ENCODE measurements at regions not wholly inside any gene's neighbourhood (a gene's known extent, or its start where the extent isn't known, plus 50 kb on each side); places are given as distances from the start of the nearest gene placed in this dataset.
A peak's percentile ranks its signal among the peaks of the same experiment; 100 is the strongest.

DNA sequence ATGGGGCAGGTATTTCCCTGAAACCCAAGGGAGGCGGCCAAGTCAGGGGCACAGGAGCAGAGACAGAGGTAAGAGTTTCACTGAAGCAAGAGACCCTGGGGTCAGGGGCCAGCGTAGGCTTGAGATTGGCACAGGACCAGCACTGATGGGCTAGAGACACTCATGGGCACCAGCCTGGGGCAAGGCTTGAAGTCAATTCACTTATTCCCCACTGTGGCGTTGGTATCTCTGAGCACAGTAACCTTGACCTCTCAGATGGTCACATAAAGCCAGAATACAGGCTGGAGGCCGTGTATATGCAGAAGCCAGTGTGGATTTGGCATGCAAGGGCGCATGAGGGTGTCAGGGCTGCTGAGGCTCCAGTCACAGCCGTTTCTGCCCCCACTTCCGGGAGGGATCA is 173.5 kb upstream of the GPR12 start:
- no peak overlapping the region for H3K27ac ChIP-seq (ENCODE audit: low read depth in 1 of 2, low read length in 2 of 2)
- no peaks in the 10 kb centered on the region for H3K9me3 ChIP-seq (ENCODE audit: control insufficient read depth, low read length)
- no peak for DNase-seq
- ATAC-seq (ENCODE audit: low FRiP score): no peak
- H3K36me3 ChIP-seq (ENCODE audit: control insufficient read depth in 1 of 2, insufficient read depth in 2 of 2, low read length in 1 of 2): no peaks in the 10 kb centered on the region
- H3K4me3 ChIP-seq (ENCODE audit: low read length in 2 of 2): no peak overlapping the region
- H3K4me1 ChIP-seq (ENCODE audit: control insufficient read depth in 1 of 2, insufficient read depth in 2 of 2, low read length in 2 of 2): no peaks in the 10 kb centered on the region
- no peaks in the 10 kb centered on the region for H3K27me3 ChIP-seq (ENCODE audit: control insufficient read depth in 1 of 2, insufficient read depth in 2 of 2, low read length in 1 of 2)
- intact Hi-C loops (cut with DNase I): loop anchor here in 1 of 2 donors (5.0 kb wide), 1 partner anchor 227 kb away; no protein-coding TSS in a partner anchor
- 79 to 83% methylated on average over 7 of the region's 7 CpGs for WGBS, 2 donors

DNA sequence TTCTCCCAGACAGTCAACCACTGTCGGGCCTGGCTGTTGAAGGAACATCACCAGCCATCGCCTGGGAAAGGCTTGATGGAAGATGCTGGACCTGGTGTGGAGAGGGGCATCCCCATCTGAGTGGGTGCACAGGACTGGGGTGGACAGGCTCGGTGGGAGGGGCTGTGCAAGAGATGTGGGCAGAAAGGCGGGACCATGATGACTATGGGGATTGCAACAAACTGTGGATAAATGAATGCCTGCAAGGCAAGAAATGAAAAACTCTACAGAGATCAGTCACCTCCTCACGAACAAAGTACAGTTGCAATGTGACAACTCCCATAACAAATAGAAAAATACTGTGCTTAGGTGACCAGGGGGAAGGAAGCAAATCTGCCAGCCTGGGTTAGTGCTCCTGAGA is 171.9 kb upstream of the GPR12 start:
- Histone ChIP-seq H3K9me3 (ENCODE audit: control insufficient read depth, low read length) (no peaks in the 10 kb centered on the region), H3K4me3 (ENCODE audit: low read length in 2 of 2) (no peak overlapping the region), H3K36me3 (ENCODE audit: control insufficient read depth in 1 of 2, insufficient read depth in 2 of 2, low read length in 1 of 2) (no peaks in the 10 kb centered on the region), H3K27me3 (ENCODE audit: control insufficient read depth in 1 of 2, insufficient read depth in 2 of 2, low read length in 1 of 2) (no peaks in the 10 kb centered on the region), H3K27ac (ENCODE audit: low read depth in 1 of 2, low read length in 2 of 2) (no peak overlapping the region), H3K4me1 (ENCODE audit: control insufficient read depth in 1 of 2, insufficient read depth in 2 of 2, low read length in 2 of 2) (no peaks in the 10 kb centered on the region)
- DNase-seq: no peak
- no peak for ATAC-seq (ENCODE audit: low FRiP score)
- intact Hi-C loops (cut with DNase I): loop anchor here in 1 of 2 donors (5.0 kb wide), 1 partner anchor 225 kb away; no protein-coding TSS in a partner anchor
- 74% methylated on average over 5 of the region's 5 CpGs for WGBS, 2 donors

DNA sequence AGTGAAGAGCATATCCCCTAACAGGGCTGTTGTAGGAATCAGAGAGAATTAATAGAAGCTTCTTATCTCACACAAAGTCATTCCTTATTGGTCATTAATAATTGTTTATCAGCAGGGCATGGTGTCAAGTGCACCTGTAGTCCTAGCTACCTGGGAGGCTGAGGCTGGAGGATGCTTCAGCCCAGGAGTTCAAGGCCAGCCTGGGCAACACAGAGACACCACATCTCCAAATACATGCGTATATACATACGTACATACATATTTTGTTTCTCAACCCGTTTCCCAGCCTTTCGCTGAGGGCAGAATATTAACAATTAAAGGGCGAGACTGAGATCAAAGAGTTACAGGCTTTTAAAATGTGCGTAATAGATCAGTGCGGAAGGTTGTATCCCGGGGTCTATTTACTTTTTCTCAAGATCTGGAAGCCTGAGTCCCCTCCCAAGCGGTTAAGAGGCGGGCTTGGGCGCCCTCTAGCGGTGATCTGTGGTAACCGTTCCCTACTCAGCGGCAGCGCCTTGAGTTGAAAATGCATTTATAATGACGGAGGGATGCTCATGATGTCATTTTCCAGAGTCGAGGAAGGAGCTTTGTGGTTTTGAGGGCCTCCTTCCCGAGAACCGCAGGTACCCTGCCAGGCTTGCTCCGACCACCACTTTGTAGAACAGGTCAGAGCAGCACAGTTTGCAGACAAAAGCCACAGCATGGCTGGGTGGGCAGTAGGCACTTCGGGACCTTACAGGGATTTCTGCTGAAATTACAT is 169.6 kb upstream of the GPR12 start:
- 9 to 10% methylated on average over 21 of the region's 21 CpGs for WGBS, 2 donors
- H3K36me3 ChIP-seq (ENCODE audit: control insufficient read depth in 1 of 2, insufficient read depth in 2 of 2, low read length in 1 of 2): no peaks in the 10 kb centered on the region
- ATAC-seq (ENCODE audit: low FRiP score) (peak; percentile 75), DNase-seq (peak; percentile 73 to 93)
- no peaks in the 10 kb centered on the region for H3K9me3 ChIP-seq (ENCODE audit: control insufficient read depth, low read length)
- H3K4me3 ChIP-seq (ENCODE audit: low read length in 2 of 2): no peak overlapping the region
- no peaks in the 10 kb centered on the region for H3K27me3 ChIP-seq (ENCODE audit: control insufficient read depth in 1 of 2, insufficient read depth in 2 of 2, low read length in 1 of 2)
- H3K4me1 ChIP-seq (ENCODE audit: control insufficient read depth in 1 of 2, insufficient read depth in 2 of 2, low read length in 2 of 2): no peaks in the 10 kb centered on the region
- intact Hi-C loops (cut with DNase I): loop anchor here in 1 of 2 donors (5.0 kb wide), 1 partner anchor 223 kb away; no protein-coding TSS in a partner anchor
- H3K27ac ChIP-seq (ENCODE audit: low read depth in 1 of 2, low read length in 2 of 2): no peak overlapping the region

- Histone ChIP-seq H3K36me3 (ENCODE audit: control insufficient read depth in 1 of 2, insufficient read depth in 2 of 2, low read length in 1 of 2) (no peaks in the 10 kb centered on the region), H3K9me3 (ENCODE audit: control insufficient read depth, low read length) (no peaks in the 10 kb centered on the region), H3K4me3 (ENCODE audit: low read length in 2 of 2) (no peak overlapping the region), H3K4me1 (ENCODE audit: control insufficient read depth in 1 of 2, insufficient read depth in 2 of 2, low read length in 2 of 2) (no peaks in the 10 kb centered on the region), H3K27ac (ENCODE audit: low read depth in 1 of 2, low read length in 2 of 2) (no peak overlapping the region), H3K27me3 (ENCODE audit: control insufficient read depth in 1 of 2, insufficient read depth in 2 of 2, low read length in 1 of 2) (no peaks in the 10 kb centered on the region)
- intact Hi-C loops (cut with DNase I): no loop called here
- WGBS, 2 donors: 80% methylated on average over 11 of the region's 11 CpGs
- ATAC-seq (ENCODE audit: low FRiP score): no peak
- DNase-seq: no peak
These were observed 166.9 kb upstream of the GPR12 start for GRCh38 chr13:26927511-26927910.

GRCh38 chr13:26926371-26926770 is 165.8 kb upstream of the GPR12 start:
- Histone ChIP-seq H3K9me3 (ENCODE audit: control insufficient read depth, low read length) (no peaks in the 10 kb centered on the region), H3K4me3 (ENCODE audit: low read length in 2 of 2) (no peak overlapping the region), H3K36me3 (ENCODE audit: control insufficient read depth in 1 of 2, insufficient read depth in 2 of 2, low read length in 1 of 2) (no peaks in the 10 kb centered on the region), H3K4me1 (ENCODE audit: control insufficient read depth in 1 of 2, insufficient read depth in 2 of 2, low read length in 2 of 2) (no peaks in the 10 kb centered on the region), H3K27ac (ENCODE audit: low read depth in 1 of 2, low read length in 2 of 2) (no peak overlapping the region), H3K27me3 (ENCODE audit: control insufficient read depth in 1 of 2, insufficient read depth in 2 of 2, low read length in 1 of 2) (no peaks in the 10 kb centered on the region)
- intact Hi-C loops (cut with DNase I): no loop called here
- 89 to 90% methylated on average over 7 of the region's 7 CpGs for WGBS, 2 donors
- ATAC-seq (ENCODE audit: low FRiP score): no peak
- DNase-seq: no peak

DNA sequence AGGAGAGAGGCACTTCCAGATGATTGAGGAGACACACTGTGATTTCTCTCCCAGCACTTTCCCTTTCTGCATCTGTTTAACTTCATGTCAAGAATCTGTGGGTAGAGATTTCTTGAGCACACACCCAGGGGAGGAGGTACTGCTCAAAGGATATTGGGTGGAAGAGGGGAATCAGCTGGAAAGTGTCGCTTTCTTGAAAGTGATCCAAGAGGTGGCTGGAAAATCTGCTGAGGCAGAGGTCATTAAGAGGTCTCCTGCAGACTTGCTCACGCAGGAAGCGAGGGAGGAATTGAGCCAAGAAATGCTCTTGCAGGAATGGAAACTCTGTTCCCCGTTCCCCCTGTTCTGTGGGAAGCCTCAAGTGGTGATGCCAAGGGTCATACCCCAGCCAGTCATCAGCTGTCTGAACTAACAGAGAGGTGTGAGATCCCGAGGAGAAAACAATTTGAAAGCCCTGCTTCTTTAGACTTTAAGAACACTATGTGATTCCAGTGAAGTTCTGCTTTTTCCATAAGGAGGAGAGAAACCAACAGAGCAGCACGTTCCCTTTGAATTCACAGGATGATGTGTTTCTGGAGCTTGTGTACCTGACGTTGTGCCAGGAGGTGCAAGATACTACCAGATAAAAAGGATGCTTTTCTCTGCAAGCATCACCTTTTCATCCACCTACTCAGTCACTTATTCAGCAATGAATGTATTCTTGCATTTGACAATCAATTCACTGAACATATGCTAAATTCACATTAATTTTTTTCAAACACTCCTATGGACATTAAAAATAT is 163.4 kb upstream of the GPR12 start:
- H3K36me3 ChIP-seq (ENCODE audit: control insufficient read depth in 1 of 2, insufficient read depth in 2 of 2, low read length in 1 of 2): no peaks in the 10 kb centered on the region
- H3K9me3 ChIP-seq (ENCODE audit: control insufficient read depth, low read length): no peaks in the 10 kb centered on the region
- ATAC-seq (ENCODE audit: low FRiP score) (no peak), DNase-seq (no peak)
- H3K4me3 ChIP-seq (ENCODE audit: low read length in 2 of 2): no peak overlapping the region
- H3K4me1 ChIP-seq (ENCODE audit: control insufficient read depth in 1 of 2, insufficient read depth in 2 of 2, low read length in 2 of 2): no peaks in the 10 kb centered on the region
- H3K27me3 ChIP-seq (ENCODE audit: control insufficient read depth in 1 of 2, insufficient read depth in 2 of 2, low read length in 1 of 2): no peaks in the 10 kb centered on the region
- H3K27ac ChIP-seq (ENCODE audit: low read depth in 1 of 2, low read length in 2 of 2): no peak overlapping the region
- intact Hi-C loops (cut with DNase I): no loop called here
- 6 to 13% methylated on average over 7 of the region's 7 CpGs for WGBS, 2 donors

DNA sequence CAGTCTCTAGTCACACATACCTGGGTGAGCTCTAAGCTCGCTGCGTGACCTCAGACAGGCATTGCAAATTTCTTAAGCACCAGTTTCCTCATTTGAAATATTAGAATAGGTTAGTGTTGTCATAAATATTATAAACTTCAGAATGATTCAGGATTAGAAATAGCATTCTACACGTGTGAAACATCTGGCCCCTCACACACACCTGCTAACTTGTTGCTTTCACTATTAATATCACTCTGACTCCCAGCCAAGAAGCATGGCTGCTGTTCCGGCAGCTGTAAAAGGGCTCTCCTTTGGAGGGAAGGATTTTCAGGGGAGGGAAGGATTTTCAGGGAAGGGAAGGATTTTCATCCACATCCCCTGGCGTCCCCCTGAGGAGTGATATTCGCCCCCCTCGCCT is 161.3 kb upstream of the GPR12 start:
- ATAC-seq (ENCODE audit: low FRiP score) (no peak), DNase-seq (no peak)
- Histone ChIP-seq H3K4me1 (ENCODE audit: control insufficient read depth in 1 of 2, insufficient read depth in 2 of 2, low read length in 2 of 2) (no peaks in the 10 kb centered on the region), H3K27me3 (ENCODE audit: control insufficient read depth in 1 of 2, insufficient read depth in 2 of 2, low read length in 1 of 2) (no peaks in the 10 kb centered on the region), H3K36me3 (ENCODE audit: control insufficient read depth in 1 of 2, insufficient read depth in 2 of 2, low read length in 1 of 2) (no peaks in the 10 kb centered on the region), H3K9me3 (ENCODE audit: control insufficient read depth, low read length) (no peaks in the 10 kb centered on the region), H3K27ac (ENCODE audit: low read depth in 1 of 2, low read length in 2 of 2) (no peak overlapping the region), H3K4me3 (ENCODE audit: low read length in 2 of 2) (no peak overlapping the region)
- intact Hi-C loops (cut with DNase I): no loop called here
- whole genome bisulfite sequencing, 2 donors: 58 to 63% methylated on average over 7 of the region's 7 CpGs

- intact Hi-C loops (cut with DNase I): no loop called here
- WGBS, 2 donors: 89 to 92% methylated on average over 14 of the region's 14 CpGs
These were observed 160.2 kb upstream of the GPR12 start for GRCh38 chr13:26920614-26921355.

More at GRCh38 chr13:26920614-26921355, 160.2 kb upstream of the GPR12 start:
- H3K36me3 ChIP-seq (ENCODE audit: control insufficient read depth in 1 of 2, insufficient read depth in 2 of 2, low read length in 1 of 2): no peaks in the 10 kb centered on the region
- no peak for DNase-seq
- no peak overlapping the region for H3K27ac ChIP-seq (ENCODE audit: low read depth in 1 of 2, low read length in 2 of 2)
- H3K9me3 ChIP-seq (ENCODE audit: control insufficient read depth, low read length): no peaks in the 10 kb centered on the region
- no peaks in the 10 kb centered on the region for H3K27me3 ChIP-seq (ENCODE audit: control insufficient read depth in 1 of 2, insufficient read depth in 2 of 2, low read length in 1 of 2)
- no peak for ATAC-seq (ENCODE audit: low FRiP score)
- no peak overlapping the region for H3K4me3 ChIP-seq (ENCODE audit: low read length in 2 of 2)
- H3K4me1 ChIP-seq (ENCODE audit: control insufficient read depth in 1 of 2, insufficient read depth in 2 of 2, low read length in 2 of 2): no peaks in the 10 kb centered on the region

Data from aorta (tissue), 5 donors.